ENCODE measurements at regions not wholly inside any gene's neighbourhood (a gene's known extent, or its start where the extent isn't known, plus 50 kb on each side); places are given as distances from the start of the nearest gene placed in this dataset.

- TF ChIP-seq CTCF (IDR thresholded peaks at IDR 0.05; ENCODE audit: low read length) (no peak), EZH2 (IDR thresholded peaks at IDR 0.05; ENCODE audit: borderline replicate concordance, low read length) (no peak)
Measured at GRCh38 chr2:100632037-100632436, 69.2 kb downstream of the PDCL3 start.

All from OCI-LY1 (cell line).